Liver (tissue), 8 donors: ENCODE measurements at regions not wholly inside any gene's neighbourhood (a gene's known extent, or its start where the extent isn't known, plus 50 kb on each side); places are given as distances from the start of the nearest gene placed in this dataset.

ENCODE experiments used
- DNase-seq: peaks from one replicate; pipeline ENCODE4 v3.0.0-alpha.2; 2017; ENCODE audit warnings: low spot score
- H3K27ac ChIP-seq, 2 donors: one replicate each; pipeline ENCODE4 v1.7.0; 2013; ENCODE audit warnings: inconsistent platforms in 2 of 2, low read length in 2 of 2, control low read depth in 1 of 2, low read depth in 1 of 2, mild to moderate bottlenecking in 1 of 2
- H3K27me3 ChIP-seq, 4 donors: one replicate each; pipeline versions ENCODE4 v1.6.1 to v1.7.0; 2013; ENCODE audit warnings: low read length in 3 of 4, inconsistent platforms in 1 of 4, mild to moderate bottlenecking in 1 of 4, moderate library complexity in 1 of 4; ENCODE audit not compliant: control insufficient read depth in 4 of 4, insufficient read depth in 4 of 4
- H3K36me3 ChIP-seq, 4 donors: one replicate each; pipeline versions ENCODE4 v1.6.1 to v1.7.0; 2013; ENCODE audit warnings: low read length in 3 of 4, mild to moderate bottlenecking in 3 of 4, low read depth in 1 of 4, moderate library complexity in 1 of 4; ENCODE audit not compliant: control insufficient read depth in 4 of 4, insufficient read depth in 3 of 4
- H3K4me1 ChIP-seq, 4 donors: one replicate each; pipeline versions ENCODE4 v1.6.1 to v1.7.0; 2013; ENCODE audit warnings: low read length in 3 of 4, mild to moderate bottlenecking in 3 of 4, moderate library complexity in 1 of 4; ENCODE audit not compliant: control insufficient read depth in 4 of 4, insufficient read depth in 4 of 4
- H3K4me3 ChIP-seq, 3 donors: one replicate each; pipeline versions ENCODE4 v1.6.1 to v1.7.0; 2013; ENCODE audit warnings: low read length in 3 of 3, control low read depth in 1 of 3, low read depth in 1 of 3, mild to moderate bottlenecking in 1 of 3
- H3K9ac ChIP-seq, 2 donors: one replicate each; pipeline ENCODE4 v1.7.0; 2013; ENCODE audit warnings: low read length in 2 of 2, mild to moderate bottlenecking in 2 of 2, moderate library complexity in 2 of 2, control low read depth in 1 of 2, low read depth in 1 of 2
- H3K9me3 ChIP-seq, 4 donors: one replicate each; pipeline versions ENCODE4 v1.6.1 to v1.7.0; 2013; ENCODE audit warnings: low read length in 3 of 4; ENCODE audit not compliant: control insufficient read depth in 4 of 4
- EGR1 ChIP-seq, 2 donors: IDR thresholded peaks; 2 replicates each; pipeline ENCODE4 v1.6.1; 2016 to 2018; ENCODE audit warnings: antibody characterized with exemption in 2 of 2, low read depth in 2 of 2
- FOXA2 ChIP-seq: IDR thresholded peaks from 2 replicates; pipeline ENCODE4 v1.6.1; 2016; ENCODE audit warnings: antibody characterized with exemption
- GABPA ChIP-seq, 2 donors: IDR thresholded peaks in 1 of 2; conservative IDR thresholded peaks in 1 of 2; 2 replicates each; pipeline ENCODE4 v1.6.1; 2016; ENCODE audit warnings: antibody characterized with exemption in 2 of 2, mild to moderate bottlenecking in 1 of 2, moderate library complexity in 1 of 2
- NR2F2 ChIP-seq: IDR thresholded peaks from 2 replicates; pipeline ENCODE4 v1.6.1; 2016; ENCODE audit warnings: antibody characterized with exemption
- RAD21 ChIP-seq, 2 donors: IDR thresholded peaks; 2 replicates each; pipeline ENCODE4 v1.6.1; 2016; ENCODE audit warnings: antibody characterized with exemption in 2 of 2, mild to moderate bottlenecking in 2 of 2
- RXRA ChIP-seq, 2 donors: IDR thresholded peaks; 2 replicates each; pipeline ENCODE4 v1.6.1; 2017 to 2018; ENCODE audit warnings: antibody characterized with exemption in 2 of 2, mild to moderate bottlenecking in 1 of 2
- SP1 ChIP-seq: IDR thresholded peaks from 2 replicates; pipeline ENCODE4 v1.6.1; 2018; ENCODE audit warnings: antibody characterized with exemption, mild to moderate bottlenecking
- TAF1 ChIP-seq: conservative IDR thresholded peaks from 2 replicates; pipeline ENCODE4 v1.6.1; 2016; ENCODE audit warnings: antibody characterized with exemption, mild to moderate bottlenecking
- YY1 ChIP-seq: IDR thresholded peaks from 2 replicates; pipeline ENCODE4 v1.6.1; 2016; ENCODE audit warnings: antibody characterized with exemption, mild to moderate bottlenecking
- WGBS: extraction: QIAGEN DNeasy Blood & Tissue Kit; methylation state at CpG from one replicate; pipeline ENCODE4 v1.1.7; 2013; 5-methylcytosine and 5-hydroxymethylcytosine counted together
- TF ChIP-seq, protein P1 (sequence below): IDR thresholded peaks from 2 replicates; pipeline ENCODE4 v1.6.1; 2016; ENCODE audit warnings: antibody characterized with exemption
- TF ChIP-seq, protein P2 (sequence below): fragments of 150-350 bp; IDR thresholded peaks from 2 replicates; pipeline ENCODE4 v1.5.1; 2017; ENCODE audit warnings: improper control_type of control experiment, low read depth, low read length; ENCODE audit not compliant: missing input control
- TF ChIP-seq, protein P3 (sequence below): IDR thresholded peaks from 2 replicates; pipeline ENCODE4 v1.6.1; 2016; ENCODE audit warnings: antibody characterized with exemption
- TF ChIP-seq, protein P4 (sequence below): IDR thresholded peaks from 2 replicates; pipeline ENCODE4 v1.6.1; 2016; ENCODE audit warnings: antibody characterized with exemption, mild to moderate bottlenecking
- TF ChIP-seq, protein P5 (sequence below): IDR thresholded peaks from 2 replicates; pipeline ENCODE4 v1.6.1; 2016; ENCODE audit warnings: antibody characterized with exemption
- donor health status: healthy.
- donor health status: healthy.
- donor health status: healthy.
- donor health status: healthy.
- donor health status: healthy.

DNA sequence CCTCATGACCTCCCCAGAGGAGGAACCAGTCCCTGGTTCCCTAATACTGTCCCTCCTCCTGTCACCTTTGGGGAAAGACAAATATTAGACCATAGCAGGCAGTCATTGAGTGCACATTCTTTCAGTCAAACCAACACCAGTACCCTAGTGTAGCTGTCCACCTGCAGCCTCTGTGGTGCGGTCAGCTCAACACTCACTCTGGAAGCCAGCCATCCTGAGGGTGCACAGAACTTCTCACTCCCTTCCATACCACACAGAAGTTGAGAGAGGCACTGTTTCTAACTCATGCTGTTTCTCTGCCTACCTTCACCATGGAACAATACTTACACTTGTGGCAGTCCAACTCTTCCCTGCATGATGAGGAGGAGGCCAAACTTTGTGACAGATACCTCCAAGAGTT lies 175.6 kb upstream of the FOXN2 start:
- H3K9me3 ChIP-seq: no peaks in the 10 kb centered on the region
- H3K9ac ChIP-seq: no peak overlapping the region
- H3K4me3 ChIP-seq: no peak overlapping the region
- TF ChIP-seq FOXA2 (no peak), TAF1 (no peak)
- TF ChIP-seq, protein P1, sequence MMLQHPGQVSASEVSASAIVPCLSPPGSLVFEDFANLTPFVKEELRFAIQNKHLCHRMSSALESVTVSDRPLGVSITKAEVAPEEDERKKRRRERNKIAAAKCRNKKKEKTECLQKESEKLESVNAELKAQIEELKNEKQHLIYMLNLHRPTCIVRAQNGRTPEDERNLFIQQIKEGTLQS: no peak
- TF ChIP-seq, protein P2, sequence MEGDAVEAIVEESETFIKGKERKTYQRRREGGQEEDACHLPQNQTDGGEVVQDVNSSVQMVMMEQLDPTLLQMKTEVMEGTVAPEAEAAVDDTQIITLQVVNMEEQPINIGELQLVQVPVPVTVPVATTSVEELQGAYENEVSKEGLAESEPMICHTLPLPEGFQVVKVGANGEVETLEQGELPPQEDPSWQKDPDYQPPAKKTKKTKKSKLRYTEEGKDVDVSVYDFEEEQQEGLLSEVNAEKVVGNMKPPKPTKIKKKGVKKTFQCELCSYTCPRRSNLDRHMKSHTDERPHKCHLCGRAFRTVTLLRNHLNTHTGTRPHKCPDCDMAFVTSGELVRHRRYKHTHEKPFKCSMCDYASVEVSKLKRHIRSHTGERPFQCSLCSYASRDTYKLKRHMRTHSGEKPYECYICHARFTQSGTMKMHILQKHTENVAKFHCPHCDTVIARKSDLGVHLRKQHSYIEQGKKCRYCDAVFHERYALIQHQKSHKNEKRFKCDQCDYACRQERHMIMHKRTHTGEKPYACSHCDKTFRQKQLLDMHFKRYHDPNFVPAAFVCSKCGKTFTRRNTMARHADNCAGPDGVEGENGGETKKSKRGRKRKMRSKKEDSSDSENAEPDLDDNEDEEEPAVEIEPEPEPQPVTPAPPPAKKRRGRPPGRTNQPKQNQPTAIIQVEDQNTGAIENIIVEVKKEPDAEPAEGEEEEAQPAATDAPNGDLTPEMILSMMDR: no peak
- TF ChIP-seq, protein P3, sequence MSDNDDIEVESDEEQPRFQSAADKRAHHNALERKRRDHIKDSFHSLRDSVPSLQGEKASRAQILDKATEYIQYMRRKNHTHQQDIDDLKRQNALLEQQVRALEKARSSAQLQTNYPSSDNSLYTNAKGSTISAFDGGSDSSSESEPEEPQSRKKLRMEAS: no peak
- no peaks in the 10 kb centered on the region for H3K27me3 ChIP-seq
- no peaks in the 10 kb centered on the region for H3K4me1 ChIP-seq
- 0% methylated on average over 1 of the region's 1 CpG for WGBS
- no peaks in the 10 kb centered on the region for H3K36me3 ChIP-seq
- H3K27ac ChIP-seq: no peak overlapping the region
- DNase-seq: no peak

DNA sequence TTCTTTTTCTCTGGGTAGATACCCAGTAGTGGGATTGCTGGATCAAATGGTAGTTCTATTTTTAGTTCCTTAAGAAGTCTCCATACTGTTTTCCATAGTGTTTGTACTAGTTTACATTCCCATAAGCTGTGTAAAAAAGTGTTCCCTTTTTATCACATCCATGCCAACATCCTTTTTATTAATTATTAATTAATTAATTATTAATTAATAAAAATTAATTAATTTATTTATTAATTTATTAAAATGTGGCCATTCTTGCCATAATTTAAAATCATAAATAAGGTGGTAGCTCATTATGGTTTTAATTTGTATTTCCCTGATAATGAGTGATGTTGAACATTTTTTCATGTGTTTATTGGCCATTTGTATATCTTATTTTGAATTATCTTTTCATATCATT lies 173.9 kb upstream of the FOXN2 start:
- H3K27ac ChIP-seq: no peak overlapping the region
- H3K9ac ChIP-seq: no peak overlapping the region

DNA sequence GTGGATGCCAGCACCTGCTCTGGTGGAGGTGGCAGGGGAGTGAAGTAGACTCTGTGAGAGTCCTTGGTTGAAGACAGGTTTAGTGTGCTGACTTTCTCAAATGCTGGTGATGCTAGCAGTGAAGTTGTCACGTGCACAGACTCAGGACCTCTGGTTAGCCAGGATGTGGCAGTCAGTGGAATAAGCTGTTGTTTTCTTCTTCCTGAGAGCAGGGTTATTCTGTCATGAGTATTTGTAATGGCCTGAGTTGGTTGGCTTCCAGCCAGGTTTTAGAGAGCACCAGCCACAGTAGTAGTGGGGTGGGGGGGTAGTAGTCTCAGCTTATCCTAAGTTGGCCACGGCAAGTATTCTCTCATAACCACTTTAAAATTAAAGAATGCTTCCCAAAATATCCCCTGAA lies 169.7 kb upstream of the FOXN2 start:
- Histone ChIP-seq H3K4me1 (peaks cover 0 to 4% (median 1%) of the 10 kb centered on the region in 4 donors), H3K4me3 (no peak overlapping the region), H3K27me3 (no peaks in the 10 kb centered on the region), H3K9me3 (peaks cover 0 to 2% (median 0%) of the 10 kb centered on the region in 4 donors), H3K27ac (no peak overlapping the region), H3K36me3 (no peaks in the 10 kb centered on the region), H3K9ac (no peak overlapping the region)
- DNase-seq: no peak
- TF ChIP-seq GABPA (IDR thresholded peaks at IDR 0.05 in 1 of 2, conservative IDR thresholded peaks at IDR 0.05 in 1 of 2) (no peak), YY1 (no peak), SP1 (no peak), TAF1 (no peak), RXRA (IDR thresholded peaks at IDR 0.05) (no peak), EGR1 (IDR thresholded peaks at IDR 0.05; ENCODE audit: low read depth in 2 of 2) (no peak)
- TF ChIP-seq, protein P4, sequence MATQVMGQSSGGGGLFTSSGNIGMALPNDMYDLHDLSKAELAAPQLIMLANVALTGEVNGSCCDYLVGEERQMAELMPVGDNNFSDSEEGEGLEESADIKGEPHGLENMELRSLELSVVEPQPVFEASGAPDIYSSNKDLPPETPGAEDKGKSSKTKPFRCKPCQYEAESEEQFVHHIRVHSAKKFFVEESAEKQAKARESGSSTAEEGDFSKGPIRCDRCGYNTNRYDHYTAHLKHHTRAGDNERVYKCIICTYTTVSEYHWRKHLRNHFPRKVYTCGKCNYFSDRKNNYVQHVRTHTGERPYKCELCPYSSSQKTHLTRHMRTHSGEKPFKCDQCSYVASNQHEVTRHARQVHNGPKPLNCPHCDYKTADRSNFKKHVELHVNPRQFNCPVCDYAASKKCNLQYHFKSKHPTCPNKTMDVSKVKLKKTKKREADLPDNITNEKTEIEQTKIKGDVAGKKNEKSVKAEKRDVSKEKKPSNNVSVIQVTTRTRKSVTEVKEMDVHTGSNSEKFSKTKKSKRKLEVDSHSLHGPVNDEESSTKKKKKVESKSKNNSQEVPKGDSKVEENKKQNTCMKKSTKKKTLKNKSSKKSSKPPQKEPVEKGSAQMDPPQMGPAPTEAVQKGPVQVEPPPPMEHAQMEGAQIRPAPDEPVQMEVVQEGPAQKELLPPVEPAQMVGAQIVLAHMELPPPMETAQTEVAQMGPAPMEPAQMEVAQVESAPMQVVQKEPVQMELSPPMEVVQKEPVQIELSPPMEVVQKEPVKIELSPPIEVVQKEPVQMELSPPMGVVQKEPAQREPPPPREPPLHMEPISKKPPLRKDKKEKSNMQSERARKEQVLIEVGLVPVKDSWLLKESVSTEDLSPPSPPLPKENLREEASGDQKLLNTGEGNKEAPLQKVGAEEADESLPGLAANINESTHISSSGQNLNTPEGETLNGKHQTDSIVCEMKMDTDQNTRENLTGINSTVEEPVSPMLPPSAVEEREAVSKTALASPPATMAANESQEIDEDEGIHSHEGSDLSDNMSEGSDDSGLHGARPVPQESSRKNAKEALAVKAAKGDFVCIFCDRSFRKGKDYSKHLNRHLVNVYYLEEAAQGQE: no peak
- 79% methylated on average over 2 of the region's 2 CpGs for WGBS

More for the DNA sequence above, 173.9 kb upstream of the FOXN2 start:
- no peak for TF ChIP-seq NR2F2
- TF ChIP-seq RAD21 (IDR thresholded peaks at IDR 0.05): no peak
- no peak for TF ChIP-seq TAF1
- TF ChIP-seq, protein P5, sequence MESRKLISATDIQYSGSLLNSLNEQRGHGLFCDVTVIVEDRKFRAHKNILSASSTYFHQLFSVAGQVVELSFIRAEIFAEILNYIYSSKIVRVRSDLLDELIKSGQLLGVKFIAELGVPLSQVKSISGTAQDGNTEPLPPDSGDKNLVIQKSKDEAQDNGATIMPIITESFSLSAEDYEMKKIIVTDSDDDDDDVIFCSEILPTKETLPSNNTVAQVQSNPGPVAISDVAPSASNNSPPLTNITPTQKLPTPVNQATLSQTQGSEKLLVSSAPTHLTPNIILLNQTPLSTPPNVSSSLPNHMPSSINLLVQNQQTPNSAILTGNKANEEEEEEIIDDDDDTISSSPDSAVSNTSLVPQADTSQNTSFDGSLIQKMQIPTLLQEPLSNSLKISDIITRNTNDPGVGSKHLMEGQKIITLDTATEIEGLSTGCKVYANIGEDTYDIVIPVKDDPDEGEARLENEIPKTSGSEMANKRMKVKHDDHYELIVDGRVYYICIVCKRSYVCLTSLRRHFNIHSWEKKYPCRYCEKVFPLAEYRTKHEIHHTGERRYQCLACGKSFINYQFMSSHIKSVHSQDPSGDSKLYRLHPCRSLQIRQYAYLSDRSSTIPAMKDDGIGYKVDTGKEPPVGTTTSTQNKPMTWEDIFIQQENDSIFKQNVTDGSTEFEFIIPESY: no peak
- no peak for TF ChIP-seq YY1
- TF ChIP-seq RXRA (IDR thresholded peaks at IDR 0.05): no peak
- H3K4me3 ChIP-seq: no peak overlapping the region
- no peaks in the 10 kb centered on the region for H3K27me3 ChIP-seq
- peaks cover 0 to 4% (median 0%) of the 10 kb centered on the region in 4 donors for H3K4me1 ChIP-seq
- no peaks in the 10 kb centered on the region for H3K36me3 ChIP-seq
- H3K9me3 ChIP-seq: no peaks in the 10 kb centered on the region
- no peak for DNase-seq
